ENCODE measurements at regions not wholly inside any gene's neighbourhood (a gene's known extent, or its start where the extent isn't known, plus 50 kb on each side); places are given as distances from the start of the nearest gene placed in this dataset.
A peak's percentile ranks its signal among the peaks of the same experiment; 100 is the strongest.

DNA sequence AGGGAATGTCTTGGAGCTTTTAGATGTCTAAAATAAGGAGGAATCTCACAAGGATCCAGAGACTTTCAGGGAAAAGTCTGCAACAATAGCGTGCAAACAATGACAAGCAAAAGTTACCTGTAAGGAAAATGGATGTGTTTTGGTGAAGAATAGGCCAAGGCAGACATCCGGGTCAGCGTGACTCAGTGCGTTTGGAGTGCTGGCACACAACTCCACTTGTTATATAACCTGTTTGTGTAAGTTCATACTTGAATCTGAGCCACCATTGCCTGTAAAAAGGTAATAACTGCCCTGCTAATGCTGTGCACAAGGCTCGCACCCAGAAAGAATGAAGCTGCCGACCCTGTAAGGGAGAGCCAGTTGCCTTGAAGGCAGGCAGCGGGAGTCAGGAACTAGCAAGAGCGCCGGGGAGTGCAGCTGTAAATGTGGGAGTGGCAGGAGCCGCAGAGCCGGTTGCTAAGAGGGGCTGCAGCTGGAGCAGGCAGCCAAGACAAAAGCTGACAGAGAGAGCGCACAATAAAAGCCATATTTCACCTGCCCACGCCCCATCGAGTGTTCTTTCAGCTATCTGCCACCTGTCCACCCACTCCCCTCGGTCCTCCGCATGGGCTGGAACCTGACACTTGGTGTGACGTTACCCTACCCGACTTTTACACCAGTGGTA, 638.5 kb upstream of the MIS18BP1 start:
- Histone ChIP-seq H3K4ac (replicated peaks; ENCODE audit: insufficient read length, low read depth, low read length) (no peak overlapping the region), H2BK20ac (ENCODE audit: low read length) (no peak overlapping the region), H3K79me2 (ENCODE audit: control insufficient read depth in 1 of 2, insufficient read depth in 2 of 2, low read length in 2 of 2) (no peaks in the 10 kb centered on the region), H3K23me2 (ENCODE audit: low read depth, low read length) (peaks cover 1% of the 10 kb centered on the region; the same call in 1 of the 2 replicates), H3K9me3 (ENCODE audit: insufficient read depth in 2 of 2, low read depth in 1 of 2, low read length in 1 of 2) (no peaks in the 10 kb centered on the region), H4K91ac (replicated peaks; ENCODE audit: insufficient read length, low read length) (peak overlapping the region; percentile 51), H4K8ac (ENCODE audit: extremely low read depth, insufficient read depth, low read length) (no peak overlapping the region), H2BK120ac (replicated peaks; ENCODE audit: low read depth, low read length) (no peak overlapping the region), H4K5ac (ENCODE audit: insufficient read length, low read depth, low read length) (no peak overlapping the region), H3K9ac (replicated peaks in 1 of 4; ENCODE audit: extremely low read depth in 1 of 4, low read depth in 3 of 4, low read length in 3 of 4) (no peak overlapping the region), H2AFZ (ENCODE audit: low read length) (peak overlapping the region; percentile 98), H4K20me1 (replicated peaks in 1 of 2; ENCODE audit: control insufficient read depth in 1 of 2, insufficient read depth in 2 of 2, low read length in 2 of 2) (no peaks in the 10 kb centered on the region), H3K27ac (ENCODE audit: low read depth, low read length) (no peak overlapping the region), H2BK12ac (ENCODE audit: low read depth, low read length) (peak overlapping the region; percentile 52; the same call in 1 of the 2 replicates), H2BK15ac (ENCODE audit: low read length) (no peak overlapping the region), H3K27me3 (replicated peaks in 1 of 4; ENCODE audit: control insufficient read depth in 3 of 4, extremely low read depth in 1 of 4, insufficient read depth in 3 of 4, low read length in 3 of 4) (no peaks in the 10 kb centered on the region), H3K14ac (ENCODE audit: insufficient read length) (no peak overlapping the region), H3K4me2 (ENCODE audit: insufficient read depth in 1 of 2, low read depth in 2 of 2, low read length in 2 of 2) (peak overlapping the region; percentile 48 to 49; a peak in 2 of 4 replicates), H3K4me1 (replicated peaks in 1 of 4; ENCODE audit: control insufficient read depth in 3 of 4, insufficient read depth in 4 of 4, low read length in 3 of 4) (peaks cover 0 to 10% (median 4%) of the 10 kb centered on the region in 4 experiments; a peak in 4 of 7 replicates), H3K18ac (ENCODE audit: extremely low read depth, low read length) (0 out of 2 replicates have a peak overlapping the region, but pooled peaks have one; percentile 24), H3K56ac (replicated peaks; ENCODE audit: insufficient read length, low read depth, low read length) (no peak overlapping the region), H2BK5ac (ENCODE audit: low read depth, low read length) (0 out of 2 replicates have a peak overlapping the region, but pooled peaks have one; percentile 13), H3K79me1 (ENCODE audit: low read depth, low read length) (no peaks in the 10 kb centered on the region), H3K4me3 (ENCODE audit: extremely low read depth in 1 of 4, insufficient read depth in 2 of 4, low read depth in 3 of 4, low read length in 4 of 4) (0 out of 8 replicates have a peak overlapping the region, but pooled peaks of 1 of the 4 experiments have one; percentile 6), H3K36me3 (ENCODE audit: control insufficient read depth in 2 of 4, insufficient read depth in 4 of 4, low read length in 3 of 4) (no peaks in the 10 kb centered on the region), H2AK5ac (ENCODE audit: low read depth, low read length) (no peak overlapping the region), H3K23ac (ENCODE audit: insufficient read length) (no peak overlapping the region)
- ChIA-PET POLR2A (ENCODE audit: partially characterized antibody) (interaction anchor here (0.6 to 1.4 kb wide), 3 partner anchors 9 to 524 kb away, joined by 3 read pairs; no protein-coding TSS in a partner anchor), CTCF (ENCODE audit: partially characterized antibody) (no interaction called here)
- 66% methylated on average over 18 of the region's 18 CpGs; no CpG with 5 or more reads in 1 of the 2 experiments for WGBS, 2 experiments (ENCODE audit: extremely low coverage in 1 of 2, insufficient coverage in 1 of 2, insufficient read length in 1 of 2, insufficient replicate concordance in 2 of 2, low coverage in 1 of 2, low lambda C conversion rate in 2 of 2, missing lambda C conversion rate in 1 of 2)
- DNase-seq (ENCODE audit: low read depth in 1 of 2, low spot score in 2 of 2) (peak; percentile 13 to 51), FAIRE-seq (no peak)
- TF ChIP-seq RFX5 (IDR thresholded peaks at IDR 0.05; ENCODE audit: borderline replicate concordance, low read depth, low read length) (no peak), BACH1 (IDR thresholded peaks at IDR 0.05; ENCODE audit: low read length) (no peak), NANOG (IDR thresholded peaks at IDR 0.05; ENCODE audit: insufficient read depth, low read depth, low read length, poor library complexity, severe bottlenecking) (no peak), USF2 (IDR thresholded peaks at IDR 0.05; ENCODE audit: low read length) (no peak)

All from H1 (cell line).